IMR-90 (cell line): ENCODE measurements at regions not wholly inside any gene's neighbourhood (a gene's known extent, or its start where the extent isn't known, plus 50 kb on each side); places are given as distances from the start of the nearest gene placed in this dataset.

ENCODE experiments used
- ATAC-seq: fragments of 200-7000 bp; cut with Tn5 transposase; 2 replicates; pipeline ENCODE4 v1.9.1; 2020; ENCODE audit warnings: low read depth, mild to moderate bottlenecking, moderate library complexity
- BruUV-seq: library from RNA; stranded (reverse); fragments of 400-500 nt; replicated peaks from 2 replicates; lab custom pipeline; 2021; lab: Mats Ljungman, UMichigan
- CTCF ChIA-PET: fragments of 300-600 bp; formaldehyde crosslinking; extraction: SDS; loops from one replicate; lab custom pipeline; 2021; ENCODE audit warnings: antibody characterized with exemption; lab: Yijun Ruan, JAX
- POLR2A ChIA-PET: fragments of 300-600 bp; sonication (Branson Sonifier 250); formaldehyde crosslinking; loops from one replicate; lab custom pipeline; 2022; ENCODE audit warnings: antibody characterized with exemption; ENCODE audit not compliant: unreplicated experiment; lab: Charles Lee
- DNase-seq: peaks from one replicate; pipeline ENCODE4 v3.0.0; 2013
- H2AFZ ChIP-seq: replicated peaks from 2 replicates; pipeline ENCODE3; 2013; ENCODE audit warnings: low read length, mild to moderate bottlenecking; ENCODE audit not compliant: poor library complexity
- H2AK5ac ChIP-seq: 2 replicates; pipeline ENCODE4 v1.6.1; 2013; ENCODE audit warnings: low read depth, low read length, inconsistent platforms
- H2AK9ac ChIP-seq: replicated peaks from 2 replicates; pipeline ENCODE3; 2013; ENCODE audit warnings: mild to moderate bottlenecking, low read depth, low read length, moderate library complexity; ENCODE audit not compliant: poor library complexity
- H2BK120ac ChIP-seq: 2 replicates; pipeline ENCODE4 v1.6.1; 2013; ENCODE audit warnings: low read depth, low read length, inconsistent platforms
- H2BK15ac ChIP-seq: 3 replicates; pipeline ENCODE4 v1.6.1; 2013; ENCODE audit warnings: low read depth, low read length, inconsistent platforms
- H2BK20ac ChIP-seq: 2 replicates; pipeline ENCODE4 v1.6.1; 2013; ENCODE audit warnings: low read depth, mild to moderate bottlenecking, inconsistent platforms, low read length, moderate library complexity
- H2BK5ac ChIP-seq: 2 replicates; pipeline ENCODE4 v1.6.1; 2013; ENCODE audit warnings: mild to moderate bottlenecking, low read depth, low read length, inconsistent platforms; ENCODE audit not compliant: poor library complexity, severe bottlenecking
- H3K14ac ChIP-seq: replicated peaks from 2 replicates; pipeline ENCODE4 v1.6.1; 2013; ENCODE audit warnings: low read depth, low read length, inconsistent platforms
- H3K18ac ChIP-seq: 2 replicates; pipeline ENCODE4 v1.6.1; 2013; ENCODE audit warnings: low read depth, low read length, control low read depth
- H3K23ac ChIP-seq: 2 replicates; pipeline ENCODE4 v1.6.1; 2013; ENCODE audit warnings: low read depth, low read length, inconsistent platforms
- H3K27ac ChIP-seq: 2 replicates; pipeline ENCODE4 v1.5.1; 2013; ENCODE audit warnings: mild to moderate bottlenecking, control low read depth, low read length; ENCODE audit not compliant: insufficient read depth
- H3K27me3 ChIP-seq: 2 replicates; pipeline ENCODE4 v1.6.1; 2013; ENCODE audit warnings: low read length; ENCODE audit not compliant: control insufficient read depth, insufficient read depth
- H3K36me3 ChIP-seq: 2 replicates; pipeline ENCODE4 v1.6.1; 2013; ENCODE audit warnings: low read length, mixed read lengths; ENCODE audit not compliant: control insufficient read depth, insufficient read depth
- H3K4ac ChIP-seq: 2 replicates; pipeline ENCODE4 v1.6.1; 2013; ENCODE audit warnings: low read depth, low read length, inconsistent platforms
- H3K4me1 ChIP-seq: 2 replicates; pipeline ENCODE4 v1.6.1; 2013; ENCODE audit warnings: low read length, mixed read lengths; ENCODE audit not compliant: control insufficient read depth, insufficient read depth
- H3K4me2 ChIP-seq: 2 replicates; pipeline ENCODE4 v1.6.1; 2013; ENCODE audit warnings: low read depth, mild to moderate bottlenecking, control low read depth, low read length, moderate library complexity
- H3K4me3 ChIP-seq: 2 replicates; pipeline ENCODE4 v1.5.1; 2013; ENCODE audit warnings: low read depth, mild to moderate bottlenecking, control low read depth, low read length, moderate library complexity; ENCODE audit not compliant: insufficient read depth
- H3K56ac ChIP-seq: 2 replicates; pipeline ENCODE4 v1.6.1; 2013; ENCODE audit warnings: low read length, inconsistent platforms; ENCODE audit not compliant: insufficient read depth; ENCODE audit errors: extremely low read depth
- H3K79me1 ChIP-seq, 2 experiments: 2 replicates each; pipeline ENCODE4 v1.6.1; 2013; ENCODE audit warnings: low read length in 2 of 2, inconsistent platforms in 1 of 2, low read depth in 1 of 2
- H3K9ac ChIP-seq: 2 replicates; pipeline ENCODE4 v1.6.1; 2013; ENCODE audit warnings: low read depth, low read length, control low read depth
- H3K9me1 ChIP-seq: 2 replicates; pipeline ENCODE4 v1.6.1; 2013; ENCODE audit warnings: low read length, inconsistent platforms; ENCODE audit not compliant: insufficient read depth
- H3K9me3 ChIP-seq: 2 replicates; pipeline ENCODE4 v1.6.1; 2013; ENCODE audit warnings: low read length; ENCODE audit not compliant: control insufficient read depth, insufficient read depth
- H4K20me1 ChIP-seq: 2 replicates; pipeline ENCODE4 v1.6.1; 2013; ENCODE audit warnings: low read length, inconsistent platforms; ENCODE audit not compliant: insufficient read depth
- H4K5ac ChIP-seq: 2 replicates; pipeline ENCODE4 v1.6.1; 2013; ENCODE audit warnings: mild to moderate bottlenecking, low read depth, low read length, control low read depth
- H4K8ac ChIP-seq, 2 experiments: 2 replicates each; pipeline ENCODE4 v1.6.1; 2013; ENCODE audit warnings: low read depth in 2 of 2, low read length in 2 of 2, control low read depth in 1 of 2, inconsistent platforms in 1 of 2
- H4K91ac ChIP-seq: 2 replicates; pipeline ENCODE4 v1.6.1; 2013; ENCODE audit warnings: low read depth, low read length, inconsistent platforms; ENCODE audit not compliant: insufficient read depth
- BHLHE40 ChIP-seq: fragments of 150-350 bp; IDR thresholded peaks from 2 replicates; pipeline ENCODE4 v1.6.1; 2016; ENCODE audit warnings: mild to moderate bottlenecking, low read depth, low read length
- CEBPB ChIP-seq: IDR thresholded peaks from 2 replicates; pipeline ENCODE4 v1.6.1; 2012; ENCODE audit warnings: low read depth, low read length, improper control_type of control experiment
- CHD1 ChIP-seq: IDR thresholded peaks from 2 replicates; pipeline ENCODE4 v1.6.1; 2012; ENCODE audit warnings: low read depth, low read length, improper control_type of control experiment
- FOS ChIP-seq: fragments of 150-350 bp; IDR thresholded peaks from 2 replicates; pipeline ENCODE4 v1.6.1; 2016; ENCODE audit warnings: low read depth, low read length
- MAFK ChIP-seq: IDR thresholded peaks from 2 replicates; pipeline ENCODE4 v1.6.1; 2012; ENCODE audit warnings: low read depth, low read length, improper control_type of control experiment
- MAZ ChIP-seq: IDR thresholded peaks from 2 replicates; pipeline ENCODE4 v1.6.1; 2012; ENCODE audit warnings: low read depth, mild to moderate bottlenecking, low read length, improper control_type of control experiment, moderate library complexity, borderline replicate concordance
- MXI1 ChIP-seq: IDR thresholded peaks from 2 replicates; pipeline ENCODE4 v1.6.1; 2012; ENCODE audit warnings: low read depth, mild to moderate bottlenecking, low read length, moderate library complexity, borderline replicate concordance
- NFE2L2 ChIP-seq: fragments of 150-350 bp; IDR thresholded peaks from 2 replicates; pipeline ENCODE4 v1.6.1; 2016; ENCODE audit warnings: low read depth, mild to moderate bottlenecking, low read length
- POLR2A ChIP-seq: IDR thresholded peaks from 2 replicates; pipeline ENCODE4 v1.6.1; 2012; ENCODE audit warnings: mild to moderate bottlenecking, low read depth, low read length
- RAD21 ChIP-seq: IDR thresholded peaks from 2 replicates; pipeline ENCODE4 v1.6.1; 2012; ENCODE audit warnings: low read length, improper control_type of control experiment
- RCOR1 ChIP-seq: IDR thresholded peaks from 2 replicates; pipeline ENCODE4 v1.6.1; 2012; ENCODE audit warnings: mild to moderate bottlenecking, low read length, improper control_type of control experiment; ENCODE audit not compliant: insufficient replicate concordance
- RFX5 ChIP-seq: IDR thresholded peaks from 2 replicates; pipeline ENCODE4 v1.8.0; 2012; ENCODE audit warnings: low read depth, mild to moderate bottlenecking, low read length, moderate library complexity
- SMC3 ChIP-seq: fragments of 150-350 bp; IDR thresholded peaks from 2 replicates; pipeline ENCODE4 v1.6.1; 2016; ENCODE audit warnings: low read depth, mild to moderate bottlenecking, antibody characterized with exemption, low read length, moderate library complexity
- WGBS, 2 experiments: methylation state at CpG; one replicate each; pipeline versions ENCODE4 v1.1.5 to v1.1.7; 2013; ENCODE audit warnings: missing lambda C conversion rate in 2 of 2; ENCODE audit not compliant: insufficient read length in 1 of 2; ENCODE audit errors: extremely low coverage in 2 of 2; 5-methylcytosine and 5-hydroxymethylcytosine counted together
- dilution Hi-C: fragments of 300-500 bp; cut with HindIII; formaldehyde crosslinking; loops from one replicate; pipeline ENCODE4 v1.14.3; 2018; ENCODE audit warnings: low sequenced_read_pairs; ENCODE audit not compliant: unreplicated experiment
- in situ Hi-C: fragments of 300-500 bp; cut with MboI; formaldehyde crosslinking; loops from 3 replicates; pipeline ENCODE4 v1.14.3; 2019; ENCODE audit warnings: low sequenced_read_pairs, inconsistent platforms, mixed read lengths
- intact Hi-C: fragments of 100-400 bp; cut with micrococcal nuclease; formaldehyde crosslinking; loops from 2 replicates; pipeline ENCODE4 v1.10.0; 2022
- TF ChIP-seq, protein P1 (sequence below): conservative IDR thresholded peaks from 2 replicates; pipeline ENCODE4 v1.5.1; 2012; ENCODE audit warnings: mild to moderate bottlenecking, low read depth, low read length, improper control_type of control experiment
- TF ChIP-seq, protein P2 (sequence below): fragments of 150-350 bp; IDR thresholded peaks from 2 replicates; pipeline ENCODE4 v1.6.1; 2016; ENCODE audit warnings: low read depth, mild to moderate bottlenecking, low read length, moderate library complexity, borderline replicate concordance
- TF ChIP-seq, protein P3 (sequence below): fragments of 150-350 bp; IDR thresholded peaks from 2 replicates; pipeline ENCODE4 v1.6.1; 2017; ENCODE audit warnings: mild to moderate bottlenecking, antibody characterized with exemption, low read length, low read depth

DNA sequence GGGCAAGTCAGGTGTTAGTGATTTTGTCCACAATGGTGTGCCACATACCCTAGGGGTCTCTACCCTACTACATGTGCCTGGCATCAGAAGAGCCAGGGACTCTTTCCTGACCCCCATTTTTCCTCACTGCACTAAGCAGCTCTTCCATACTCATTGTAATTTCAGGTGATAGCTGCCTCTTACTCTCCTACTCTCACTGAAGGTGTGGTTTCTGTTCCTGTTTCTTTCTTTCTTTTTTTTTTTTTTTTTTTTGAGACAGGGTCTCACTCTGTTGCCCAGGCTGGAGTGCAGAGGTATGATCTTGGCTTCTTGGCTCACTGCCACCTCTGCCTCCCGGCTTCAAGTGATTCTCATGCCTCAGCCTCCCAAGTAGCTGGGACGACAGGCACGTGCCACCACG is 164.9 kb upstream of the USP9X start:
- H4K5ac ChIP-seq, result no peak overlapping the region
- no peak overlapping the region for H3K14ac ChIP-seq
- dilution Hi-C loops (no loop called here), intact Hi-C loops (loop anchor here (10.0 kb wide), 1 partner anchor 186 kb away; the partner anchor contains the start of gene MED14), in situ Hi-C loops (no loop called here)
- no peak overlapping the region for H3K4me2 ChIP-seq
- H4K20me1 ChIP-seq, result no peaks in the 10 kb centered on the region
- H4K91ac ChIP-seq, result no peak overlapping the region
- H3K4me1 ChIP-seq, result no peaks in the 10 kb centered on the region
- no peak overlapping the region for H3K18ac ChIP-seq
- H3K56ac ChIP-seq, result no peak overlapping the region
- no peak overlapping the region for H3K4me3 ChIP-seq
- H3K27ac ChIP-seq, result no peak overlapping the region
- WGBS, 2 experiments, result 84% methylated on average over 4 of the region's 4 CpGs; no CpG with 5 or more reads in 1 of the 2 experiments
- H2BK15ac ChIP-seq, result no peak overlapping the region
- no peak overlapping the region for H3K9ac ChIP-seq
- no peak for DNase-seq
- H3K79me1 ChIP-seq, result no peaks in the 10 kb centered on the region
- no peak overlapping the region for H3K23ac ChIP-seq
- no peak for ATAC-seq
- no TSS peak for BruUV-seq
- peaks cover 2% of the 10 kb centered on the region for H3K27me3 ChIP-seq
- H2BK5ac ChIP-seq, result no peak overlapping the region
- CTCF ChIA-PET, result no interaction called here
- H2BK20ac ChIP-seq, result no peak overlapping the region
- H3K9me3 ChIP-seq, result no peaks in the 10 kb centered on the region
- no peak for TF ChIP-seq RFX5
- no peak for TF ChIP-seq CHD1
- TF ChIP-seq, protein P1, sequence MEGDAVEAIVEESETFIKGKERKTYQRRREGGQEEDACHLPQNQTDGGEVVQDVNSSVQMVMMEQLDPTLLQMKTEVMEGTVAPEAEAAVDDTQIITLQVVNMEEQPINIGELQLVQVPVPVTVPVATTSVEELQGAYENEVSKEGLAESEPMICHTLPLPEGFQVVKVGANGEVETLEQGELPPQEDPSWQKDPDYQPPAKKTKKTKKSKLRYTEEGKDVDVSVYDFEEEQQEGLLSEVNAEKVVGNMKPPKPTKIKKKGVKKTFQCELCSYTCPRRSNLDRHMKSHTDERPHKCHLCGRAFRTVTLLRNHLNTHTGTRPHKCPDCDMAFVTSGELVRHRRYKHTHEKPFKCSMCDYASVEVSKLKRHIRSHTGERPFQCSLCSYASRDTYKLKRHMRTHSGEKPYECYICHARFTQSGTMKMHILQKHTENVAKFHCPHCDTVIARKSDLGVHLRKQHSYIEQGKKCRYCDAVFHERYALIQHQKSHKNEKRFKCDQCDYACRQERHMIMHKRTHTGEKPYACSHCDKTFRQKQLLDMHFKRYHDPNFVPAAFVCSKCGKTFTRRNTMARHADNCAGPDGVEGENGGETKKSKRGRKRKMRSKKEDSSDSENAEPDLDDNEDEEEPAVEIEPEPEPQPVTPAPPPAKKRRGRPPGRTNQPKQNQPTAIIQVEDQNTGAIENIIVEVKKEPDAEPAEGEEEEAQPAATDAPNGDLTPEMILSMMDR, result no peak
- TF ChIP-seq, protein P2, sequence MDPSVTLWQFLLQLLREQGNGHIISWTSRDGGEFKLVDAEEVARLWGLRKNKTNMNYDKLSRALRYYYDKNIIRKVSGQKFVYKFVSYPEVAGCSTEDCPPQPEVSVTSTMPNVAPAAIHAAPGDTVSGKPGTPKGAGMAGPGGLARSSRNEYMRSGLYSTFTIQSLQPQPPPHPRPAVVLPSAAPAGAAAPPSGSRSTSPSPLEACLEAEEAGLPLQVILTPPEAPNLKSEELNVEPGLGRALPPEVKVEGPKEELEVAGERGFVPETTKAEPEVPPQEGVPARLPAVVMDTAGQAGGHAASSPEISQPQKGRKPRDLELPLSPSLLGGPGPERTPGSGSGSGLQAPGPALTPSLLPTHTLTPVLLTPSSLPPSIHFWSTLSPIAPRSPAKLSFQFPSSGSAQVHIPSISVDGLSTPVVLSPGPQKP, result no peak
- TF ChIP-seq, protein P3, sequence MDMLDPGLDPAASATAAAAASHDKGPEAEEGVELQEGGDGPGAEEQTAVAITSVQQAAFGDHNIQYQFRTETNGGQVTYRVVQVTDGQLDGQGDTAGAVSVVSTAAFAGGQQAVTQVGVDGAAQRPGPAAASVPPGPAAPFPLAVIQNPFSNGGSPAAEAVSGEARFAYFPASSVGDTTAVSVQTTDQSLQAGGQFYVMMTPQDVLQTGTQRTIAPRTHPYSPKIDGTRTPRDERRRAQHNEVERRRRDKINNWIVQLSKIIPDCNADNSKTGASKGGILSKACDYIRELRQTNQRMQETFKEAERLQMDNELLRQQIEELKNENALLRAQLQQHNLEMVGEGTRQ, result no peak
- no peak for TF ChIP-seq RCOR1
- no peak for TF ChIP-seq CEBPB
- no peak for TF ChIP-seq SMC3
- no peak for TF ChIP-seq MAZ
- TF ChIP-seq POLR2A, result no peak
- TF ChIP-seq FOS, result no peak
- TF ChIP-seq BHLHE40, result no peak
- no peak for TF ChIP-seq MAFK
- TF ChIP-seq RAD21, result no peak
- no peak for TF ChIP-seq MXI1
- no peak for TF ChIP-seq NFE2L2
- H3K9me1 ChIP-seq, result 0 out of 2 replicates have a peak, but pooled peaks cover 2% of the 10 kb centered on the region
- H2AK5ac ChIP-seq, result no peak overlapping the region
- H3K36me3 ChIP-seq, result no peaks in the 10 kb centered on the region
- H4K8ac ChIP-seq, result no peak overlapping the region
- no peak overlapping the region for H2AFZ ChIP-seq
- H2BK120ac ChIP-seq, result no peak overlapping the region
- no peak overlapping the region for H2AK9ac ChIP-seq
- POLR2A ChIA-PET, result no interaction called here
- no peak overlapping the region for H3K4ac ChIP-seq
